GM21381 (cell line): ENCODE measurements at regions not wholly inside any gene's neighbourhood (a gene's known extent, or its start where the extent isn't known, plus 50 kb on each side); places are given as distances from the start of the nearest gene placed in this dataset.

Experiments used
- ATAC-seq: cut with Tn5 transposase; IDR thresholded peaks from one replicate; pipeline ENCODE4 v1.9.1; 2021; ENCODE audit warnings: mild to moderate bottlenecking, moderate library complexity; ENCODE audit not compliant: unreplicated experiment

- no peak for ATAC-seq
Measured at GRCh38 chr18:6465281-6465680, 50.6 kb upstream of the L3MBTL4 start.

GRCh38 chr18:6476190-6476589, 61.5 kb upstream of the L3MBTL4 start:
- ATAC-seq = no peak

- no peak for ATAC-seq
Measured at GRCh38 chr18:6476880-6477279, 62.2 kb upstream of the L3MBTL4 start.

GRCh38 chr18:6478121-6478520, 63.4 kb upstream of the L3MBTL4 start:
- no peak for ATAC-seq

GRCh38 chr18:6479699-6480098, 65.0 kb upstream of the L3MBTL4 start:
- no peak for ATAC-seq

GRCh38 chr18:6482198-6482977, 67.7 kb upstream of the L3MBTL4 start:
- ATAC-seq = peak; percentile 79

- ATAC-seq = no peak
Measured at GRCh38 chr18:6484659-6485058, 69.9 kb upstream of the L3MBTL4 start.

- no peak for ATAC-seq
Measured at GRCh38 chr18:6486313-6486712, 71.6 kb upstream of the L3MBTL4 start.

- no peak for ATAC-seq
Measured at GRCh38 chr18:6486764-6487426, 72.2 kb upstream of the L3MBTL4 start.

GRCh38 chr18:6487968-6488367, 73.3 kb upstream of the L3MBTL4 start:
- no peak for ATAC-seq

GRCh38 chr18:6488956-6489355, 74.2 kb upstream of the L3MBTL4 start:
- ATAC-seq = no peak

- no peak for ATAC-seq
Measured at GRCh38 chr18:6489977-6490376, 75.3 kb upstream of the L3MBTL4 start.

GRCh38 chr18:6493194-6493593, 78.5 kb upstream of the L3MBTL4 start:
- ATAC-seq = no peak

- ATAC-seq = no peak
Measured at GRCh38 chr18:6495536-6495935, 80.8 kb upstream of the L3MBTL4 start.

- ATAC-seq = no peak
Measured at GRCh38 chr18:6497543-6497942, 82.8 kb upstream of the L3MBTL4 start.

GRCh38 chr18:6498289-6498856, 83.7 kb upstream of the L3MBTL4 start:
- no peak for ATAC-seq

GRCh38 chr18:6504605-6505497, 90.1 kb upstream of the L3MBTL4 start:
- no peak for ATAC-seq

- no peak for ATAC-seq
Measured at GRCh38 chr18:6505498-6505875, 90.8 kb upstream of the L3MBTL4 start.

- no peak for ATAC-seq
Measured at GRCh38 chr18:6509417-6509816, 94.7 kb upstream of the L3MBTL4 start.

- no peak for ATAC-seq
Measured at GRCh38 chr18:6509832-6510231, 95.1 kb upstream of the L3MBTL4 start.

GRCh38 chr18:6520901-6521300, 106.2 kb upstream of the L3MBTL4 start:
- ATAC-seq = no peak
